ENCODE measurements at regions not wholly inside any gene's neighbourhood (a gene's known extent, or its start where the extent isn't known, plus 50 kb on each side); places are given as distances from the start of the nearest gene placed in this dataset.
"Not testable (repeated sequence)": the region's sequence is repeated elsewhere in the genome, so short reads cannot be mapped to it uniquely, and the experiment has no call there.

DNA sequence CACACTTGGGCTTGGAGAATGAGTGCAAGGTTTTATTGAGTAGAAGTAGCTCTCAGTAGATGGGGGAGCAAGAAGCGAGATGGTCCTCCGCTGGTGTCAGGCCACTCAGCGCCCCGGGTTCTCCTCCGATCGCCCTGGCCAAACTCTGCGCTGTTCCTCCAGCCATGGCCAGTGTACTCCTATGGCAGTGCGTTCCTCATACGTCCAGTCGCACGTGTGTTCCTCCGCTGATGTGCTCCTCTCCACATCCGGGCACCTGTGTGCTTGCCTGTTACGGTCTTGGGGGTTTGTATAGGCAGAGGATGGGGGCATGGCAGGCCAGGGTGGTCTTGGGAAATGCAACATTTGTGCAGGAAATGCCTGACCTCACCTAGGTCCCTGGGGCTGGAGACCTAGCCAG, 1899.4 kb downstream of the PCDH9 start:
- DNase-seq (ENCODE audit: insufficient read length, low spot score) = no peak
- no peak for FAIRE-seq
- TF ChIP-seq, protein P1, sequence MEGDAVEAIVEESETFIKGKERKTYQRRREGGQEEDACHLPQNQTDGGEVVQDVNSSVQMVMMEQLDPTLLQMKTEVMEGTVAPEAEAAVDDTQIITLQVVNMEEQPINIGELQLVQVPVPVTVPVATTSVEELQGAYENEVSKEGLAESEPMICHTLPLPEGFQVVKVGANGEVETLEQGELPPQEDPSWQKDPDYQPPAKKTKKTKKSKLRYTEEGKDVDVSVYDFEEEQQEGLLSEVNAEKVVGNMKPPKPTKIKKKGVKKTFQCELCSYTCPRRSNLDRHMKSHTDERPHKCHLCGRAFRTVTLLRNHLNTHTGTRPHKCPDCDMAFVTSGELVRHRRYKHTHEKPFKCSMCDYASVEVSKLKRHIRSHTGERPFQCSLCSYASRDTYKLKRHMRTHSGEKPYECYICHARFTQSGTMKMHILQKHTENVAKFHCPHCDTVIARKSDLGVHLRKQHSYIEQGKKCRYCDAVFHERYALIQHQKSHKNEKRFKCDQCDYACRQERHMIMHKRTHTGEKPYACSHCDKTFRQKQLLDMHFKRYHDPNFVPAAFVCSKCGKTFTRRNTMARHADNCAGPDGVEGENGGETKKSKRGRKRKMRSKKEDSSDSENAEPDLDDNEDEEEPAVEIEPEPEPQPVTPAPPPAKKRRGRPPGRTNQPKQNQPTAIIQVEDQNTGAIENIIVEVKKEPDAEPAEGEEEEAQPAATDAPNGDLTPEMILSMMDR (IDR thresholded peaks at IDR 0.05; ENCODE audit: insufficient read depth, missing control alignments) = no peak

DNA sequence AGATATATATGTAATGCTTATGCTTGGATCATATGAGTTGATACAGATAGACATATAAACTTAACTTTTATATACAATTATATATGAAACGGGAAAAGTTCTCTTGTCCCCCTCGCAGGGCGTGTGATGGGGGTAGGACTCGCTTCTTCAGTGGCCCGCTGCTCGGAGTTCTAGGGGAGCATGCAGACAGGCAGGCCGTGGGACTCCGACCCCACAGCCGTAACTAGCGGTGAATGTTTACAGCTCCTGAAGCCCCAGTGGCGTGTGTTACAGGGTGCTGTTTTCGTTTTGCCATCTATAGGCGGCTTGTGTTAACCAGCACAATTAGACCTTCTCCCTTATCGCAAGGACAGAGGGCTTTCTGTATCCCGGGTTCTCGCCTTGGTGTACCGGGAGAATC, 1899.8 kb downstream of the PCDH9 start:
- DNase-seq (ENCODE audit: insufficient read length, low spot score) = no peak
- TF ChIP-seq, protein P1 (IDR thresholded peaks at IDR 0.05; ENCODE audit: insufficient read depth, missing control alignments) = no peak
- FAIRE-seq = no peak

DNA sequence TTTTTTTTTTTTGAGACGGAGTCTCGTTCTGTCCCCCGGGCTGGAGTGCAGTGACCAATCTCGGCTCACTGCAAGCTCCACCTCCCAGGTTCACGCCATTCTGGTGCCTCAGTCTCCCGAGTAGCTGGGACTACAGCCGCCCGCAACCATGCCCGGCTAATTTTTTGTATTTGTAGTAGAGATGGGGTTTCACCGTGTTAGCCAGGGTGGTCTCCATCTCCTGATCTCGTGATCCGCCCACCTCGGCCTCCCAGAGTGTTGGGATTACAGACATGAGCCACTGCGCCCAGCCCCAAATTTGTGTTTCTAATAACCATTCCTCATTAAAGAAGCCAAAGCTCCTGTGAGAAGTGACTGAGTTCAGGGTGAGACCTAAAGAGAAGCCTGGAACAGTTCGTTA, 1906.9 kb downstream of the PCDH9 start:
- FAIRE-seq = not testable (repeated sequence)

DNA sequence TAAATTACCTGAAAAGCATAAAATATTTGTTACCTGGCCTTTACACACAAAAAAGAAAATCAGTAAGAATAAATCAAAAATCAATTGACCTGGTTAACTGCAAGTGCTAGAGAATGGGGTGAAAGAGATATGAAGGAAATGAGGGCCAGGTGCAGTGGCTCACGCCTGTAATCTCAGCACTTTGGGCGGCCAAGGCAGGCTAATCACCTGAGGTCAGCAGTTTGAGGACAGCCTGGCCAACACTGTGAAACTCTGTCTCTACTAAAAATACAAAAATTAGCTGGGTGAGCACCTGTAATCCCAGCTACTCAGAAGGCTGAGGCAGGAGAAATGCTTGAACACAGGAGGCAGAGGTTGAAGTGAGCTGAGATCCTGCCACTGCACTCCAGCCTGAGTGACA, 1908.7 kb downstream of the PCDH9 start:
- not testable (repeated sequence) for FAIRE-seq; DNase-seq (ENCODE audit: insufficient read length, low spot score)

More for the DNA sequence above, 1906.9 kb downstream of the PCDH9 start:
- not testable (repeated sequence) for DNase-seq (ENCODE audit: insufficient read length, low spot score)

DNA sequence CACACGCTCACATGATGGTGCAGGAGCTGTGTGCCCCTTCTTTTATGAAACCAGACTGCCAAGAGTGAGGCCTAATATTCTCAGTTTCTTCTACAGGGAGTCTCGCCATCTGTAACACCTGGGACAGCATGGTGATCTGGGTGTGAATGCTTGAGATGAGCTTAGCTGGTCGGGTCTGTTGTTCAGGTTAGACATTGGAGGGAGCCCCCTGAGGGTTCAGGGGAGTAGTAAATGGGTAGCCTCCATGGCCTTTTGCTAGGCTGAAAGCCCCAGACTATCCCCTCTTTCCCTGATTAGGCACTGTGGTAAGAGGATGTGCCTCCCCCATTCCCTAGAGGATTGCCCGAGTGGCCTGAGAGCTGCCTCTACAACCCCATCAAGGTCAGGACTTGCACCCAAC, 1916.1 kb downstream of the PCDH9 start:
- TF ChIP-seq, protein P1 (IDR thresholded peaks at IDR 0.05; ENCODE audit: insufficient read depth, missing control alignments) = no peak
- DNase-seq (ENCODE audit: insufficient read length, low spot score) = no peak
- no peak for FAIRE-seq

DNA sequence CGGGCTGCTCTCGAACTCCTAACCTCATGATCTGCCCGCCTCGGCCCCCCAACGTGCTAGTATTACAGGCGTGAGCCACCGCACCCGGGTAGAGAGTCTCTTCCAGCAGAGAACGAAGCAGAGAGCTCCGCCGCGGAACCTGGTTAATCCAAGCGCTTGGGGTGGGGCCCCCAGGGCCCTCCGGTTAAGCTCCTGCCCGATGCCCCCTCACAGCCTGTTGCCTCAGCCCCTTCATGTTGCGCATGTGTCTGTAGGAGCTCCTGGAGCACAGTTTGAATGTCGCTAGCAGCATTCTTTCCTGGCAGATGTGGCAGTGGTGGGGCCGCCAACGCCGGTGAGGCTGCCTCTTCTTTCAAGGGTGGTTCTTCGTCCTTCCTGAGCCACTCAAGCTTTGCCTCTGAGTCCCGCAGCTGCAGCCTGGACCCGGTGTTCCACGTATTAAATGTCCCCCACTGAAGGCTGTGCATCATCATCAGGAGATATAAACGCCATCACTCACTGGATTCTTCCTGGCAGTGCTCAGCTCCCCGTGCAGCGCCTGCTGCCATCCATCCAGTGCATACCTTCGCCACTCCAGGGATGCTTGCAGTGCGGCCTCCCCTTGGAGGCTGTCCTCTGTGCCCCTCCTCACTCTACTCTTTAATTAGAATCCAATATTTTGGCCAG, 1919.3 kb downstream of the PCDH9 start:
- TF ChIP-seq, protein P1 (IDR thresholded peaks at IDR 0.05; ENCODE audit: insufficient read depth, missing control alignments) = no peak
- FAIRE-seq = no peak
- no peak for DNase-seq (ENCODE audit: insufficient read length, low spot score)

DNA sequence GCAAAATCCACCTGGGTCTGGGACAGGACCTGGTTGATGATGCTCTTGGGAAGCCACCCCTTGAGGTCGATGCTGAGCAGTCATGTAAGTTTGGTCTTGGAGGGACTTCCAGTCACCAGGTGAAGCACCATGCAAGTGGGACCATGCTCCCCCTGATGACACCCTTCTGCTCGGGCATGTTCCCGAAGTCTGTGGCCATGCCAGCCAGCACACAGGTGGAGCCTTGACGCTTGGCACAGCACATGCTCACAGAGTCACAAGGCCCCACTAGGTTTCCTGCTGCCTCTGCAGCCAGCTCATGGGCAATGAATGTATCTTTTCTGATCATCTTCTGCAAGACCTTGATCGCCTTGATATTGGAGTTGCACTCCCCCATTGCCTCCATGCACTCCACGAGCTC, 1920.2 kb downstream of the PCDH9 start:
- TF ChIP-seq, protein P1 (IDR thresholded peaks at IDR 0.05; ENCODE audit: insufficient read depth, missing control alignments) = no peak
- FAIRE-seq = no peak
- no peak for DNase-seq (ENCODE audit: insufficient read length, low spot score)

DNA sequence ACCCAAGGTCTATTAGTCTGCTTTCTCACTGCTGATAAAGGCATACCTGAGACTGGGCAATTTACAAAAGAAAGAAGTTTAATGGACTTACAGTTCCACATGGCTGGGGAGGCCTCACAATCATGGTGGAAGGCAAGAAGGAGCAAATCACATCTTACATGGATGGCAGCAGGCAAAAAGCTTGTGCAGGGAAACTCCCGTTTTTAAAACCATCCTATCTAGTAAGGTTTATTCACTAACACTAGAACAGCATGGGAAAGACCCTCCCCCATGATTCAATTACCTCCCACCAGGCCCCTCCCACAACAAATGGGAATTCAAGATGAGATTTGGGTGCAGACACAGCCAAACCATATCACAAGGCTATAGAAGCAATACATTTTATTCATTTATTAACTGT, 1921.4 kb downstream of the PCDH9 start:
- FAIRE-seq = not testable (repeated sequence)

DNA sequence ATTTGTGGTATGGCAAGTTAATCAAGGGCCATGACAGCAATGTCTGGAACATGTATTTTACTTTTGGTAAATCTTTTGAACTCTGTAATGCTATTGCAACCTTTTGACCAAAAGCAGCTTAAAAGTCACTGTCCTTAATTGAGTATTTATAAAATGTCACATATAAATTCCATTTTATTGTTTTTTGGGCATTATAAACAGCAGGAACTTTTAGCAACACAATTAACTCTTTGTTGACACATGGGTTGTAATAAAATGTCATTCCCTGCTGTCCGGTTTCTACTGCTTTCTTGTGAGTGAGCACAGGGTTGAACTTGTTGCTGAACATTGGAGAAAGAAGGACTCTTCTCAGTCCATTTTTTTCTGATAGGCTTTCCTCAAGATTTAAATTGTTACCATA, 1923.1 kb downstream of the PCDH9 start:
- FAIRE-seq (no peak), DNase-seq (ENCODE audit: insufficient read length, low spot score) (no peak)
- TF ChIP-seq, protein P1 (IDR thresholded peaks at IDR 0.05; ENCODE audit: insufficient read depth, missing control alignments) = no peak

More for the DNA sequence above, 1921.4 kb downstream of the PCDH9 start:
- DNase-seq (ENCODE audit: insufficient read length, low spot score) = not testable (repeated sequence)
